HepG2 (cell line): ENCODE measurements at regions not wholly inside any gene's neighbourhood (a gene's known extent, or its start where the extent isn't known, plus 50 kb on each side); places are given as distances from the start of the nearest gene placed in this dataset.

ENCODE experiments used
- ATAC-seq: fragments of 200-7000 bp; cut with Tn5 transposase; 3 replicates; pipeline ENCODE4 v1.9.1; 2020; ENCODE audit warnings: mild to moderate bottlenecking, moderate library complexity
- BruUV-seq: library from RNA; stranded (reverse); fragments of 400-500 nt; replicated peaks from 2 replicates; lab custom pipeline; 2021; lab: Mats Ljungman, UMichigan
- CTCF ChIA-PET: fragments of 300-600 bp; formaldehyde crosslinking; extraction: SDS; loops from one replicate; lab custom pipeline; 2021; ENCODE audit warnings: low total read pairs, inconsistent platforms, low intra/inter-chr PET ratio; lab: Yijun Ruan, JAX
- POLR2A ChIA-PET: fragments of 350-600 bp; sonication (Branson Sonifier 250); formaldehyde crosslinking; loops from one replicate; lab custom pipeline; 2020; ENCODE audit warnings: antibody characterized with exemption, inconsistent platforms; lab: Yijun Ruan, JAX
- DNase-seq: peaks from one replicate; pipeline ENCODE4 v3.0.0-alpha.2; 2015; ENCODE audit warnings: low spot score
- FAIRE-seq: peaks from 3 replicates; lab custom pipeline; 2011; peaks lifted over from hg19 to GRCh38; lab: Jason Lieb, UNC
- H2AFZ ChIP-seq: one replicate; pipeline ENCODE4 v1.6.1; 2011; ENCODE audit warnings: low read length, inconsistent platforms
- H3K27ac ChIP-seq: fragments of 300-600 bp; 3 replicates; pipeline ENCODE4 v1.8.0; 2011; ENCODE audit warnings: mixed run types, mild to moderate bottlenecking, mixed read lengths, low read length, inconsistent platforms; ENCODE audit not compliant: insufficient read depth; ENCODE audit errors: extremely low read length
- H3K27me3 ChIP-seq, 2 experiments: fragments of 200-600 bp in 1 of 2; 2 replicates in 1 of 2; 3 replicates in 1 of 2; pipeline versions ENCODE4 v1.6.0 to v1.8.0; 2011; ENCODE audit warnings: low read length in 2 of 2, mild to moderate bottlenecking in 2 of 2, moderate library complexity in 2 of 2, inconsistent platforms in 1 of 2; ENCODE audit not compliant: insufficient read depth in 2 of 2, control insufficient read depth in 1 of 2
- H3K36me3 ChIP-seq, 2 experiments: fragments of 200-600 bp in 1 of 2; replicated peaks in 1 of 2; 2 replicates in 1 of 2; 3 replicates in 1 of 2; pipeline versions ENCODE4 v1.5.1 to v1.8.0; 2011; ENCODE audit warnings: low read length in 2 of 2, inconsistent platforms in 1 of 2; ENCODE audit not compliant: insufficient read depth in 2 of 2, control insufficient read depth in 1 of 2
- H3K4me1 ChIP-seq: 2 replicates; pipeline ENCODE4 v1.5.1; 2012; ENCODE audit warnings: low read length, inconsistent platforms; ENCODE audit not compliant: insufficient read depth
- H3K4me2 ChIP-seq: 2 replicates; pipeline ENCODE4 v1.6.0; 2011; ENCODE audit warnings: low read depth, low read length, inconsistent platforms
- H3K4me3 ChIP-seq, 3 experiments: fragments of 200-600 bp in 1 of 3; sonication (generic), shearing (Covaris generic) in 1 of 3; replicated peaks in 1 of 3; 2 replicates each; pipeline ENCODE4 v1.5.1; 2011 to 2016; ENCODE audit warnings: low read length in 3 of 3, inconsistent platforms in 2 of 3, low read depth in 2 of 3, mild to moderate bottlenecking in 2 of 3, control low read depth in 1 of 3, mixed read lengths in 1 of 3; ENCODE audit not compliant: insufficient read depth in 1 of 3
- H3K79me2 ChIP-seq: one replicate; pipeline ENCODE4 v1.6.1; 2011; ENCODE audit warnings: low read length, inconsistent platforms; ENCODE audit not compliant: insufficient read depth
- H3K9ac ChIP-seq: 2 replicates; pipeline ENCODE4 v1.6.0; 2011; ENCODE audit warnings: mild to moderate bottlenecking, low read depth, low read length, inconsistent platforms; ENCODE audit not compliant: insufficient read depth
- H3K9me3 ChIP-seq: 2 replicates; pipeline ENCODE4 v1.5.1; 2012; ENCODE audit warnings: mild to moderate bottlenecking, low read length
- H4K20me1 ChIP-seq: 2 replicates; pipeline ENCODE4 v1.6.0; 2011; ENCODE audit warnings: inconsistent platforms, mild to moderate bottlenecking, low read length, moderate library complexity; ENCODE audit not compliant: insufficient read depth
- CENPT ChIP-seq: sonication (generic); formaldehyde crosslinking; IDR thresholded peaks from 2 replicates; pipeline ENCODE4 v1.8.0; 2022; ENCODE audit warnings: low read depth, mild to moderate bottlenecking, moderate library complexity, missing genetic modification reagents
- DR1 ChIP-seq: sonication (generic); formaldehyde crosslinking; IDR thresholded peaks from 2 replicates; pipeline ENCODE4 v1.8.0; 2021; ENCODE audit warnings: mild to moderate bottlenecking, missing genetic modification reagents, inconsistent platforms
- FOXK2 ChIP-seq: fragments of 450-650 bp; IDR thresholded peaks from 2 replicates; pipeline ENCODE4 v1.6.1; 2016
- FOXP1 ChIP-seq, 2 experiments: fragments of 450-650 bp in 1 of 2; IDR thresholded peaks; 2 replicates each; pipeline ENCODE4 v1.6.1; 2017 to 2018; ENCODE audit warnings: antibody characterized with exemption in 1 of 2
- LRRFIP1 ChIP-seq: sonication (generic); formaldehyde crosslinking; conservative IDR thresholded peaks from 2 replicates; pipeline ENCODE4 v1.4.0; 2020; ENCODE audit warnings: missing genetic modification reagents
- PCBP1 ChIP-seq: fragments of 200-400 bp; formaldehyde crosslinking; IDR thresholded peaks from 2 replicates; pipeline ENCODE4 v1.6.1; 2017; ENCODE audit warnings: mild to moderate bottlenecking, low read depth, low read length, borderline replicate concordance
- POLR2AphosphoS5 ChIP-seq: IDR thresholded peaks from 2 replicates; pipeline ENCODE4 v1.6.1; 2012; ENCODE audit warnings: low read depth, low read length
- TEF ChIP-seq: sonication (generic); formaldehyde crosslinking; IDR thresholded peaks from 2 replicates; pipeline ENCODE4 v1.5.0; 2020; ENCODE audit warnings: missing genetic modification reagents
- ZNF605 ChIP-seq: sonication (generic); formaldehyde crosslinking; IDR thresholded peaks from 2 replicates; pipeline ENCODE4 v1.8.0; 2022; ENCODE audit warnings: mild to moderate bottlenecking, missing genetic modification reagents
- WGBS: methylation state at CpG from one replicate; pipeline ENCODE4 v1.1.6; 2017; ENCODE audit warnings: low lambda C conversion rate; 5-methylcytosine and 5-hydroxymethylcytosine counted together
- in situ Hi-C: cut with HindIII; loops from 2 replicates; pipeline ENCODE4 v1.10.0; 2017; ENCODE audit warnings: low pct_unique_long_range_greater_than_20kb; ENCODE audit not compliant: extremely low pct_ligation_motif_present
- intact Hi-C: fragments of 100-400 bp; cut with micrococcal nuclease; formaldehyde crosslinking; loops from one replicate; pipeline ENCODE4 v1.10.0; 2022; ENCODE audit not compliant: unreplicated experiment
- TF ChIP-seq, protein P1 (sequence below): sonication (generic); formaldehyde crosslinking; IDR thresholded peaks from 2 replicates; pipeline ENCODE4 v1.8.1; 2023; ENCODE audit warnings: mild to moderate bottlenecking, moderate library complexity, missing genetic modification reagents
- TF ChIP-seq, protein P2 (sequence below): sonication (generic); formaldehyde crosslinking; IDR thresholded peaks from 2 replicates; pipeline ENCODE4 v1.4.0; 2020; ENCODE audit warnings: missing genetic modification reagents
- TF ChIP-seq, protein P3 (sequence below): sonication (generic); formaldehyde crosslinking; IDR thresholded peaks from 2 replicates; pipeline ENCODE4 v1.5.0; 2020; ENCODE audit warnings: mild to moderate bottlenecking, missing genetic modification reagents

DNA sequence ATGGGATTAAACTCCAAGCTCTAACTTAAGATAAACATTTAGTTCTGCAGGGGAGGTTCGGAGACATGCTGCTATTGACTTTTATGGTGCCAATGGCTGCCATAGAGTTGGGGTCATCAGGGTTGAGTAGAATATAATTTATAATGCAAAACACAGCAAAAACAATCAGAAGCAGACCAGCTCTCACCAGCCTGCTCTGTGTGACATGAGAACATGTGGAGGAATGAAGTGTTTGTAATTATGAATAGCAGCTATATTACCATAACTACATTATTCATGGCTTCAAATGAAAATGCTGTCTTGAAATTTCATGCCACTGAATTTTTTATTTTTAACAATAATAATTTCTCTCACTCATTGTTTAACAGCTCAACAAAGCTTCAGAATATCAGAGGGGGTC is 645.6 kb upstream of the CDH8 start (continued):
- TF ChIP-seq LRRFIP1: no peak
- no peak for TF ChIP-seq PCBP1
- no peak for TF ChIP-seq ZNF605 (CRISPR knock-in tag)
- no peak for TF ChIP-seq DR1 (CRISPR knock-in tag)
- TF ChIP-seq POLR2AphosphoS5: no peak
- no peak for TF ChIP-seq TEF (CRISPR knock-in tag)
- TF ChIP-seq FOXP1 (IDR thresholded peaks at IDR 0.05): no peak
- no peak for TF ChIP-seq FOXP1 (CRISPR knock-in tag; IDR thresholded peaks at IDR 0.05)
- TF ChIP-seq, protein P1, sequence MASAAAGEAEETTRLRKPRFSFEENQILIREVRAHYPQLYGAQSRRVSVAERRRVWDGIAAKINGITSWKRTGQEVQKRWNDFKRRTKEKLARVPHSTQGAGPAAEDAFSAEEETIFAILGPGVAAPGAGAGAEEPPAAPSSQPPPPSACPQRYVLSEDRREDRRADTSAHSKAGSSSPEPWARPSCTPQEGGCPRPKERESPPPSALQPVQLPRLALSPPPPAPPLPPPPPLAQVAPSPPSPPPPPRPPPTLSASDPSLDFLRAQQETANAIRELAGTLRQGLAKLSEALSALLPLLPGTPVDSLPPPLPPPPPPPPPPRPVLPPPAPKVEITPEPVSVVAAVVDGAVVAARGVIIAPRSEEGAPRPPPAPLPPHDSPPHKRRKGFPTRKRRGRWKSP (CRISPR knock-in tag): no peak
- no peak for TF ChIP-seq FOXK2

DNA sequence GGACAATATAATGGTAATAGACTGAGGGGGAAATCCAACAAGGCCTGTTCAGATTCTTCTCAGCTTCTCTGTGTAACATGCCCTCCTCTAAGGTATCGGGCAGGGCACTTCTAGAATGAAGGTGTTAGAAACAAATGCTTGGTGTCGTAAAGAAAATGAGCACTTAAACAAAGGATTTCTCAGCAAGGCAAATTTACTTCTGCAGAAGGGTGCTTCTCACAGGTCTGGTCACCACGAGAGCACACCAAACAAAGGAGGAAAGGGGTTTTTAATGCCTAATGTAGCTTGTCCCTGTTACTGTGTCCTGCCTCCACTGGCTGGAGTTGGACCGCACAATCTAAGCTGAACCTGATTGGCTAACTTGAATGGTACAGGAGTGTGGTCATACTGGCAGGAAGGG is 642.6 kb upstream of the CDH8 start:
- H3K27ac ChIP-seq: no peak overlapping the region
- POLR2A ChIA-PET: no interaction called here
- no peak overlapping the region for H2AFZ ChIP-seq
- no peak overlapping the region for H3K9ac ChIP-seq
- no peaks in the 10 kb centered on the region for H3K27me3 ChIP-seq
- in situ Hi-C loops (no loop called here), intact Hi-C loops (no loop called here)
- H3K4me1 ChIP-seq: no peaks in the 10 kb centered on the region
- H3K36me3 ChIP-seq: no peaks in the 10 kb centered on the region
- no TSS peak for BruUV-seq
- no peak for FAIRE-seq
- no peak overlapping the region for H3K4me2 ChIP-seq
- no peak for DNase-seq
- H4K20me1 ChIP-seq: no peaks in the 10 kb centered on the region
- CTCF ChIA-PET: no interaction called here
- H3K9me3 ChIP-seq: peaks cover 94% of the 10 kb centered on the region
- no peaks in the 10 kb centered on the region for H3K79me2 ChIP-seq
- no peak for ATAC-seq
- WGBS: 49% methylated on average over 3 of the region's 4 CpGs
- H3K4me3 ChIP-seq: no peak overlapping the region
- TF ChIP-seq, protein P2, sequence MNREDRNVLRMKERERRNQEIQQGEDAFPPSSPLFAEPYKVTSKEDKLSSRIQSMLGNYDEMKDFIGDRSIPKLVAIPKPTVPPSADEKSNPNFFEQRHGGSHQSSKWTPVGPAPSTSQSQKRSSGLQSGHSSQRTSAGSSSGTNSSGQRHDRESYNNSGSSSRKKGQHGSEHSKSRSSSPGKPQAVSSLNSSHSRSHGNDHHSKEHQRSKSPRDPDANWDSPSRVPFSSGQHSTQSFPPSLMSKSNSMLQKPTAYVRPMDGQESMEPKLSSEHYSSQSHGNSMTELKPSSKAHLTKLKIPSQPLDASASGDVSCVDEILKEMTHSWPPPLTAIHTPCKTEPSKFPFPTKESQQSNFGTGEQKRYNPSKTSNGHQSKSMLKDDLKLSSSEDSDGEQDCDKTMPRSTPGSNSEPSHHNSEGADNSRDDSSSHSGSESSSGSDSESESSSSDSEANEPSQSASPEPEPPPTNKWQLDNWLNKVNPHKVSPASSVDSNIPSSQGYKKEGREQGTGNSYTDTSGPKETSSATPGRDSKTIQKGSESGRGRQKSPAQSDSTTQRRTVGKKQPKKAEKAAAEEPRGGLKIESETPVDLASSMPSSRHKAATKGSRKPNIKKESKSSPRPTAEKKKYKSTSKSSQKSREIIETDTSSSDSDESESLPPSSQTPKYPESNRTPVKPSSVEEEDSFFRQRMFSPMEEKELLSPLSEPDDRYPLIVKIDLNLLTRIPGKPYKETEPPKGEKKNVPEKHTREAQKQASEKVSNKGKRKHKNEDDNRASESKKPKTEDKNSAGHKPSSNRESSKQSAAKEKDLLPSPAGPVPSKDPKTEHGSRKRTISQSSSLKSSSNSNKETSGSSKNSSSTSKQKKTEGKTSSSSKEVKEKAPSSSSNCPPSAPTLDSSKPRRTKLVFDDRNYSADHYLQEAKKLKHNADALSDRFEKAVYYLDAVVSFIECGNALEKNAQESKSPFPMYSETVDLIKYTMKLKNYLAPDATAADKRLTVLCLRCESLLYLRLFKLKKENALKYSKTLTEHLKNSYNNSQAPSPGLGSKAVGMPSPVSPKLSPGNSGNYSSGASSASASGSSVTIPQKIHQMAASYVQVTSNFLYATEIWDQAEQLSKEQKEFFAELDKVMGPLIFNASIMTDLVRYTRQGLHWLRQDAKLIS: no peak
- TF ChIP-seq, protein P3, sequence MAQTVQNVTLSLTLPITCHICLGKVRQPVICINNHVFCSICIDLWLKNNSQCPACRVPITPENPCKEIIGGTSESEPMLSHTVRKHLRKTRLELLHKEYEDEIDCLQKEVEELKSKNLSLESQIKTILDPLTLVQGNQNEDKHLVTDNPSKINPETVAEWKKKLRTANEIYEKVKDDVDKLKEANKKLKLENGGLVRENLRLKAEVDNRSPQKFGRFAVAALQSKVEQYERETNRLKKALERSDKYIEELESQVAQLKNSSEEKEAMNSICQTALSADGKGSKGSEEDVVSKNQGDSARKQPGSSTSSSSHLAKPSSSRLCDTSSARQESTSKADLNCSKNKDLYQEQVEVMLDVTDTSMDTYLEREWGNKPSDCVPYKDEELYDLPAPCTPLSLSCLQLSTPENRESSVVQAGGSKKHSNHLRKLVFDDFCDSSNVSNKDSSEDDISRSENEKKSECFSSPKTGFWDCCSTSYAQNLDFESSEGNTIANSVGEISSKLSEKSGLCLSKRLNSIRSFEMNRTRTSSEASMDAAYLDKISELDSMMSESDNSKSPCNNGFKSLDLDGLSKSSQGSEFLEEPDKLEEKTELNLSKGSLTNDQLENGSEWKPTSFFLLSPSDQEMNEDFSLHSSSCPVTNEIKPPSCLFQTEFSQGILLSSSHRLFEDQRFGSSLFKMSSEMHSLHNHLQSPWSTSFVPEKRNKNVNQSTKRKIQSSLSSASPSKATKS (CRISPR knock-in tag): no peak
- TF ChIP-seq CENPT: no peak
